Fibroblast of skin of left quadriceps (primary cell): ENCODE measurements at regions not wholly inside any gene's neighbourhood (a gene's known extent, or its start where the extent isn't known, plus 50 kb on each side); places are given as distances from the start of the nearest gene placed in this dataset.

Source experiments
- DNase-seq, 2 experiments: peaks; one replicate each; pipeline ENCODE4 v3.0.0-alpha.2; 2013; ENCODE audit warnings: low read depth in 2 of 2

DNA sequence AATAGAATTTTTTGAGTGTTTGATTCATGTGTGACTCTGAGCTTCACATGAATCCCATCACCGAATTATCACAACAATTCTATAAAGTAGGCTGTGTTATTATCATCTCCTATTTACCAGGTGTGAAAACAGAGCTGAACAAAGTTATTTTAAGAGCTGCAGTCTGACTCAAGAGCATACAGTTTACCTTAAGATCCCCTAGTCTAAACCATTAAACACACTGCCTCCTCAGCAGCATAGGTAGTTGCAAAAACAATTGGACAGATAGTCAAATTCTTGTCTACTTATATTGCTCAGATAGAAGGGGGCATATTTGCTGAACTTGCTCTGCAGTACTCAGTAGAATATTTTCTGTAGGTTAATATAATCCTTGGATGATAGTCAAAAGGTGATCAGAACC is 219.8 kb upstream of the ATP2B1 start:
- no peak for DNase-seq

DNA sequence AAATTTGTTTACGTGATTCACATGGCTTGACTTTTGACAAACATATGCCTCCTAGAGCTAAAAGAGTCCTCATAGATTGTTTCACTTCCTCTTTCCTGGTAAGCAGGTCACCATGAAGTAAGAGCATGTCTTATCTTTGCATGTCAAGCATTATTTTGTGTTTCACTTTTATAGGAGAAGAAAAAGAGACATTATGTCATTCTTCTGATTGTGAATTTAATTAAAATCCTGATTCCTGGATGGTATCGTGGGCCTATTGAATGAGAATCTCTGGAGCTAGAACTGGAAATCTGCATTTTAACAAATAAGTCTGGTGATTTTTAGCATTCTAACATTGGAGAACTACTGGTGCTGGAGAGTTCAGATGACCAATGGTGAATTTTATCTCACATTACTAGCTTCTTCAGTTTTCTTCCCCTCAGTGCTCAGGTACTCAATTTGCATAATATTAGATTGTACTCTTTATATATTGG is 218.6 kb upstream of the ATP2B1 start:
- DNase-seq, result no peak

DNA sequence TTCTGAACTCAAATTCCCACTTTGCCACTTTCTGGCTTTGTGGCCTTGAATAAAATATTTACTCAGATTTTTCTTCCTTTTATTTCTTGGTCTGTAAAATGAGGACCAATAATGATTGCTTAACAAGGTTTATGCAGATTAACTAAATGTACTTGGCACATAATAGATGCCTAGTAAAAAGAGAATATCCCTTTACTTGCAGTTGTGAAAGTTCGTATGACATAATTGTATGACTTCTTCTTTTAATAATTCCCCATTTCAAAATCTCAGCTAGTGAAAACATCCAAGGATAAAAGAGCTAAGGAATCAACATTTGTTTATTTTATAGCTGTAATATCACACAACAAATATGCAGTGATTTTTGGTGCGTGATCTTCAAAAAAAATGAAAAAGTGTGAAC is 215.6 kb upstream of the ATP2B1 start:
- DNase-seq, result no peak

DNA sequence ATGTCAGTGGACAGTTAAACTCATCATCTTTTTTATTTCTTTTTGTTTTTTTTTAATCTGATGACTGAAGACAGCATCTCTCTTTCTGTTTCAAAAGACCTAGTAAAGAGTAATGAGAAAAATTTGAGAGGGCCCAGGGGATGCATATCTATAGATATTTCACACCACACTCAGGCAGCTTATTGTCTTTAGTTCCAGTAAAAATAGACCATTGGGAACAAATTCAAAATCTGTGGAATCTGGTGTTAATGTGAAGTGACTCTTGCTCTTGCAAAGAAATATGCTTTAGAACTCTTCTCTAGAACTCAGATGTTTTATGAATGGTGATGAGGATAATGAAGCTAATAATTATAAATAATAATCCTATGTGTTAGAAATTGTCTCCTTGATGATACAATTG is 214.5 kb upstream of the ATP2B1 start:
- peak; percentile 11 to 16 for DNase-seq

DNA sequence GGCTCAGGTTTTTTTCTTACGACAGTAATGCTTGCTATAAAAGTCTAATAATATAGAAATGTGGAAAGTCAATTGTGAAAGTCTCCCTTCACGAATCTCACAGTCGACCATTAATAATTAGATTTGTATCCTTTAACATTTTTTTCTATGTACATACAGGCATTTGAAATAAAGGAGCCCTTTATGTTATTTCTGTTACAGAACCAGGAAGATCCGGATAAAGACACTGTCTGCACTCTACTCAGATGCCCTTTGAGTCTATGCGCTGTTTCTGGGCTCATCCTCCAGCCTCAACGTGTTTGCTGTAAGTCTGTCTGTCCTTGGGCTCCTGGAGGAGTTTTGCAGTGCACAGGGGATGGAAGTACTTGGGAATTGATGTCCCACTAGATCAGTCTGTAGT is 212.2 kb upstream of the ATP2B1 start:
- no peak for DNase-seq

DNA sequence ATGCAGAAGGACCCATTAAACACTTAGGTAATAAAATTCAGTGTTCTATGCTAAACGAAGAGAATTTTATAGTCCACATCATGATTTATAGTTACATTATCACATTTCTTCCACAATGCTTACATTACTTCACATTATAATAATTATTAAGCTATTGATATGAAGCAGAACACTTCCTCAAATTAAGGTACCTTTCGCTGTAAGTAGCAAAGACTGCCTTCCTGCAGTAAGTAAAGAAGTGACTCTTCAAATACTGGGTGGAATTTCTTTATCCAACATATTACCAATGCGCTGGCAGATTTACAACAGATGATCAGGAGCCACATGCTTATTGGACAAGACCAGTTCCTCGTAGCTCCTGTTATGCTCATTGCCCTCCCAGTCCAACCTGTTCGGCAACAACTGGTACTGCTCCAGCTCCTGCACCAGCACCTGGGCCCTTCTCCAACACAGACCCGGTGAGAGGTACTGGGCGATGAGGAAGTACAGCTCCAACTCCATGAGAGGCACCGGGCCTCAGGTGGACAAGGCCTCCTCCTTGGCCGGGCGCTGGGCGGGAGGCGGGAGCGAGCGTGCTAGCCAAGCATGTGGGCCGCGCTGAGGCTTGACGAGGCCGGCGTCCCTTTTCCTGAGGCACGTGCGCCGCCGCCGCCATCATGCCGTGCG is 210.7 kb upstream of the ATP2B1 start:
- DNase-seq, result no peak

DNA sequence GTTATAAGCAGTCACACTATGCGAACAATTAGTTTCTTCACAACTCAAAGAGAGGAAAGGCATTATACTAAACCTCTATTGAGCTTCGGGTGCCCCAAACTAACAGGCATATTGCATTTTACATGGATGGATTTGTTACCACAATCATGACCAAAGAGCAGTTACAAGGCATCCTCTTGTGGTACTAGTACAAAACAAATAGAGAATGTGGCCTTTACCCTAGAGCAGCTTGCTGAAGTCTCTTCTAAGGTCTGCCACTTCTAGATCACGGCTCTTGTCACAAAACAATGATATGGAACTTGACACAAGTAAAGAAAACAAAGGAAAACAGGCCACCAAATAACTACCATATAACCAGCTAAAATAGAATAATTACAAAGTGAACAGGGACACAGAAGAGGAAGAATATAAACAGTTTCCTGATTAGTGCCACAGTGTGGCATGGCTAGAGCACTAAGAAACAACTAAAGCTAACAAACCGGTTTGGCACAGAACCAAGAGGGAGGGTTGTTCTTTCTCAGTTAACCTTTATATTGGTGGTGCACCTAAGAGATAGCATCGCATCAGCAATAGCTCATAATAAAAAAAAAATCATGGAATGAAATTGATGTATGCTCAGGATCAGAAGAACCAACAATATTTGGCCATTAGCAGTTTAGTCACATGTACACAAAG is 209.7 kb upstream of the ATP2B1 start:
- DNase-seq, result no peak

DNA sequence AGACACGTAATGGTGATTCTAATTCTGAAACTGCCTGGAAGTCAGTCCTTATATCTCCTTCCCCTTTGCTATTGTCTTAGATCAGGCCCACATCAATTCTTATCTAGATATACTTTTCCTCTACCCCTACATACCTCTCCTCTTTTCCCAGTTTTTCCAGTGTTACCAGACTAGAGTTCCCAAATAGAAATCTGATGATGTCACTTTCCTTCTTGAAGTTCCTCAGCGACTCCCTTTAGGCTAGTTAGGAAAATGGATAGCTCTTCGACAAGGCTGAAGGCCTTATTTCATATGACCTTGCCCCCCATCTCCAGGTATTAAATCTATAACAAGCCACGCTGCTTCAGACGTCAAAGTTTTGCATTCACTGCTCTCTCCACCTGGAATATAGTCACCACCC is 201.1 kb upstream of the ATP2B1 start:
- no peak for DNase-seq

DNA sequence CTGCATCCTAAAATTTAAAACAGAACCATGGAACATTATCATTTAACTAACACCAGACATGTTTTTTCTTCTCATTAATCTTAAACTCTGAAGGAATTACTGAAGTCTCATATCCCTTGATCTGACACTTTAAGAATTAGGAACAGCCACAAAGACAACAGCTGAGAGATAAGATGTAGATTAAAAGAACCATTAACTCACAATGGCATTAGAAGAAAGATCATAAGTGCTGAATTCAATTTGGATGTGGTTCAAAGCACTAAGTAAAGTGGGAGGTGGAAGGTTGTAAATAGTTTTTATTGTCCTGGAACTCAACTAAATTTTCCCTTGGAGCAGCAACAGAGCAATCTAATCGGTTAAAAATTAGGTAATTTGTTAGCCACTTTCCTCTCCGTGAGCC is 199.0 kb upstream of the ATP2B1 start:
- no peak for DNase-seq

DNA sequence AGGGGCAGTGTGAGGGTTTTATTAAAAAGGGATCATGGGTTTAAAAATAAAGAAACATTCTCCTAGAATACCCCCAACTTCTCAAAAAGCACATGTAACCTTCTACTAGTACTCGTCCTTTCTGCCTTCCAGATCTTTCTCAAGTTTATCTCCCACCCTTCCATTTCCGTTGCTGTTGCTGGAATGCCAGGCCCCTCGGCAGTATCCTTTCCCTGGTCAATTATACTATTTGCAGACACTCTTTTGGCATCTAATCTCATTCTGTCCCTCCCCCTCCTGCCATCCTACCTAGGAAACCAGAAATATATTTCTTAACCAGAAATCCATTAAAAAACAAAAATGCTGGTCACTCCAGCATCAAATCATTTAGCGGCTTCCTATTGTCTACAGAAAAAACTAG is 198.2 kb upstream of the ATP2B1 start:
- no peak for DNase-seq

DNA sequence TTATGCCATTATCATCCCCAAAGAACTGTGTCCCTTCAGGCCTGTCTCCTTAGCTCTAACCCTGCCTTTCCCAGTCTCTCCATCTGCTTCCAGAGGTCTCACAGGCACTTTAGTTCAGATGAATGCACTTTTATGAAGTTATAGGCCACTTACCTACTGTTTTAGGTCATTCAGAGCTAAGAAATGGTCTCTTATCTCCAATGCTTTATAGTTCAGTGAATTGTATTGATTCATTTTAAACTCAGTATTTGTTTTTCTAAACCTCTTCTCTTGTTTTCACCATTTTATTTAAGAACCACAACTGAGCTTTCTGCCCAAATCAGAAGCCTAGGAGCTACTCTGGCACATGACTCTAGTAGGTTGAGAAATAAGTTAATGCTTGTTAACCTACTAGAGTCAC is 197.5 kb upstream of the ATP2B1 start:
- DNase-seq, result no peak

DNA sequence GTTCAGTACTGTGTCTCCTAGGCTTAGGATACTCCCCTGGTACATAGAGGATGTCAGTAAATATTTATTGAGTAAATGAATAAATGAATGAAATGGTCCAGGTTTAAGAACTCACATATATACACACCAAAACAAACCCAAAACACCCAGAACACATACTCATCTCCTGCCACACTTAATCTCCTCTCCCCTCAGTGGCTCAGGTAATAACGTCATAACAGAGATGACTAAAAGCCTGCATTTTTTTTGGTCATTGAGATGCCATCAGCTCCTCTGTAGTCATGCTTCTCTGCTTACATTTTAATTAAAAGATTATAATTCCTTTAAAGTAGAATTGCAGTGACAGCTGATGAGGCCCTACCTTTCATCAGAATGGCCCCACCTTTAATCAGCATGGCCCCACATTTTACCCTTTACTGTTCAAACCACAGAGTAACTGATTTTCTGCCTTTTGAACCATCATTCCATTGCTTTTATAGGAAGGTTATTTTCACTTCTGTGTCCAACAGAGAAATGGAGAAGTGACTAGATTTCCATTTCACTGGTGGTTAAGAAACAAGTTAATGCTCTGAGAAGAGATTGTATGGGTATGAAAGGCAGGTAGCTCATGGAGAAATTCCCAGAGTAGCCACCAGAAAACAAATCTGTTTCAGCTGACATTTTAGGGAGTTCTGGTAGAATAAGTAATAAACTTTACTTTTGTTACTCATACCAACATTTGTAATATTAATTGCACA is 193.4 kb upstream of the ATP2B1 start:
- no peak for DNase-seq

DNA sequence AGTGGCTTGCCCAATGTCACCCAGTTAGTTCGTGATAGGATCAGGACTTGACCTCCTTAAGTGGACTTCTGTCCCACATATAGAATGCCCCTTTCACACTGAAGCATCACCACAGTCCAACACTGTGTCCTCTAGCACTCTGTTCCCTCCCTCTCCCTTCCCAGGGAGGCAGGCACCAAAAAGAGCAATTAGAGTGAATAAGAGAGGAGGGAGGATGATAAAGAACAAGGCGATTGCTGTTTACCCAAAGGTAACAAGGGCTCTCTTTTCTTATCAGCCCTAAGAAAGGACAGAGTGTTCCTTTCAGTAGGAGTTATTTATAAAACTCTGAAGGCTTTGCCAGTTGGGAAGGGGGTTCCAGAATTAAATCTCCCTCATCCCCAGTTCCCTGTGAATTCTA is 192.7 kb upstream of the ATP2B1 start:
- DNase-seq, result no peak

DNA sequence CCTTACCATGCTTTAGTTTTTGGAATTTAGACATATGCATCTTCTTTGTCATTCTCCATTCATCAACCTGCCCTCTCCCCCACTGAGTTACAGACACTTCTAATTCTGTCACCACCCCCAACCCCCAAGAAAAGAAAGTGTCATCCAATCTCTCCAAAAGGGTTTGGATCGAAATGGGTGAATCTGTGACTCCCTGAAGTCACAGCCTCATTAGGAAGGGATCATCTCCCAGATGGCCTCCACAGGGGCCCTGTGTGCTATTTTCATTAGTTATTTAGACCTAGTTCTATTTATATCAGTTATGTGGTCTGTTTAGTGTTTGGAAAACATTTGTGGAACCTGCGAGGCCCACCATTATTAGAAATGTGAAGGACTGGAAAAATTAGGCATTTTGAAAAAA is 191.0 kb upstream of the ATP2B1 start:
- DNase-seq, result no peak

DNA sequence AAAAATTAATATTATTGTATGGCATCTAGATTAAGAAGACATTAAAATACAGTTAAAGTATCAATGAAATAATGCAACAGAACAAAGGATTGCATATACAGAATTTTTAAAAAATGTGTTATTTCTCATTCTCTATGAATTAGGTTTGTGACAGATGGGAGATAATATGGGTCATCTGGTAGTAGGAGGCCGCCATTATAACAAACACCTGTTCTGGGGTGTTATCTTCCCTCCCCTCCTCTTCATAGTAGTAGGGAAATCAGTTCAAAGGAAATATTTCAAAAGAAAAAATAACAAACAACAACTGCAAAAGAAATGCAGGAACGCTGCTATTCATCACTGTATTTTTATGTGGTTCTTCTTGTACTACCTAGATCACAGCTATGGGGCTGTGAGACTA is 187.0 kb upstream of the ATP2B1 start:
- no peak for DNase-seq

DNA sequence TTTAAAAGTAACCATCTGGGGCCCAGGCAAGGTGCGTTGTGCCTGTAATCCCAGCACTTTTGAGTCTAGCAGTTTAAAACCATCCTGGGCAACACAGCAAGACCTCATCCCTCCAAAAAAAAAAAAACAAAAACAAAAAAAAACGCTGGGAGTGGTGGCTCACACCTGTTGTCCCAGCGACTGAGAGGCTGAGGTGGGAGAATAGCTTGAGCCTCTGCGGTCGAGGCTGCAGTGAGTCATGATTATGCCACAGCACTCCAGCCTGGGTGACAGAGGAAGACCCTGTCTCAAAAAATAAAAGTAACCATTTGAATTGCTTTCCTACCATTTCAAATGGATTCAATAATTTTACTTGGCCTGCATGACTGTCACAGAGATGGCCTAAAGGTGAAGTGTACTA is 186.5 kb upstream of the ATP2B1 start:
- DNase-seq, result no peak

DNA sequence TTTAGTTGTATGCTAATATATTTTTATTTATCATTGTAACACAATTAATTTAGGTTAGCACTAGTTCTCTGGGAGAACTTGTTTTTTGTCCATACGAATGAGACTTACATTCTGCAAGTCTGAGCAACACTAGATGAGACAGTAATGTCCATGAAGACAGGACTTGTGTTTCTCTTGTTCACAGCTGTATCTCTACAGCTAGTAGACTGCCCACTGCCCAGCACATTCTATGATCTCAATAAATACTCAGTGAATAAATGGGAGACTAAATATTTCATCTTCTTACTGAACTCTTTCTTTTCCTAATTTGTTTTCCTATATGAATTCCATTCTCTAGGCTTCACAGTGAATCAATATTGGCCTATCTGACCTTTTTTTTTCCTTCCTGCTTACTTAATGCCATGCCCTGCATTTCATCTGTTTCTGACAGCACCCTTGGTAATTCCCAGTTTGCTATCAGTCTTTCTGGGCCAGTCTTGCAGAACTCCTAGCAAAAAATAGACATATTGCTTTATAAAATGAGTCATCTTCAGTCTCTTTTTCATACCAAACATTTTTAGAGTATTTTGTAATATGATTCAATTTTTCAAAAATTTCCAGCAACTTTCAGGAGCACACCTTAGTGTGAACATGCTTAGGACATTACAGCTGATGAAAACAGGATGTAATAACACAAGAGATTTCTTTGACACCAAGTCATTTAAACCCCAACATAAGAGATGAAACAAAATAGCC is 185.5 kb upstream of the ATP2B1 start:
- DNase-seq, result peak; percentile 36 to 39

DNA sequence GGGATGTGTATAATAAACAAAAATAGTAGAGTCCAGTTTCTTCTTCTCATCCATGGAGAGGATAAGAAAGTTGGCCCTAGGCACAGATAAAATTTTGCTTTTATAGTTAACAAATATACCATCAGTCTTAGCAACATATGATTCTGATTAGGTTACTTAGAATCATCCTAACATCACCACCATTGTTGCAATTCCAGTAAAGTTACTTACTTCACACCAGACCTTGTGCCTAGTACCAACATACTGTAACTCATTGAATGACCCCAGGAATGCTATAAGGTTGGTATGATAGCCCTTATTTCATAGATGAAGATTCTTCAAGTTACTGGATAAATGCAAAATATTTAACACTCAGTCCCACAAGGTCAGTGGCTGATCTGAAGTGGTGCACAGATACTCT is 183.8 kb upstream of the ATP2B1 start:
- DNase-seq, result peak in 1 of 2 experiments; percentile 12

DNA sequence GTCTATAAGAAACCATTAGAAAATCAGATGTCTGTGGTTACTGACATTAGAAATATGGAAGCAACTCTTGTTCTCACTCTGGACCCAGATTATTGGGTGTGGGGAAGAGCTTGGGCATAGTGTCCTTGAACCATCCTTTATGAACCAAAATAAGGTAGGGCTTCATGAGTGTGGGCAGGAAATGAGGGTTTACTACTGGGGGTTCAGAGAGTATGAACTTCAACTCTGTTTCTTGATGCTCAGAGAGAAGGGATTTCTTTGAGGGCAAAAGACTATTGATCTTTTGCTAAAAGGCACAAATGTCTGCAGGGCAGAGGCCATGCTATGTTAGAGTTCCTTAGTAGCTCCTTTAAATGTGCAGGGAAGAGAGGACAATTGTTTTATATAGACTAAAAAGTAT is 183.3 kb upstream of the ATP2B1 start:
- DNase-seq, result no peak

DNA sequence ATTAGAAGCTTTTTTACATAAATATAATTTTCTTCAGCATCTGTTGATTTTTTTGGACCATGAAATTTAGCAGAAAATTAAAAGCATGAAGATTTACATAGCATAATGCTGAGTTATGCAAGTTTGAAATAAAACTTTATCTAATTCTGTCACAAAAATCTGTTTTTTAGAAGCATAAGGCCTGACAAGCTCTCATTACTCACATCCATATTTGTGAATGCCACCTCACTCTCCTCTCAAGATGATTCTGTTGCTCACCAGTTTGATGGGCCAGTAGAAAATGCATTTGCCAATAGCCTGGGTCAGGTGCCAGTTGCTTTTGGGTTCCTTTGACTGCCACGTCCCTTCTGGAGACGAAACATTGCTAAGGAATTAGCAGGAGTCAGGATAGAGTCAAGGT is 181.5 kb upstream of the ATP2B1 start:
- no peak for DNase-seq

DNA sequence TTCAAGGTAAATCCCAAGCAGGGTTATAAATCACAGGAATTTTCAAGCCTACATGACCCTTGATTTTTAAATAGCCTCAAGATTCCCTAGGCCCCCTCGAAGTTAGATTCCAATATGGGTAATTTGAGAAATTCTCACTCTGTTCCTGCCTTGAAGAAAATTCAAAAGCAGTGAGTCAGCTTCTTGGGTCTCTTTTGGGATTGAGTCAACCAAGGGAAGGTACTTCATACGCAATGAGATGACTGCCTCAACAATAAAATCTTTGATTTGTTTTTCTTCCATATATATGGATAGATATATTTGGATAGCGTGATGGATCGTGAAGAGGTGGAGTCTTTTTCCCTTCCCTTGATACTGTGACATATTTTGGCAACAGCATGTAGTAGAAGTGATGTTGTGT is 180.4 kb upstream of the ATP2B1 start:
- DNase-seq, result peak in 1 of 2 experiments; percentile 29

DNA sequence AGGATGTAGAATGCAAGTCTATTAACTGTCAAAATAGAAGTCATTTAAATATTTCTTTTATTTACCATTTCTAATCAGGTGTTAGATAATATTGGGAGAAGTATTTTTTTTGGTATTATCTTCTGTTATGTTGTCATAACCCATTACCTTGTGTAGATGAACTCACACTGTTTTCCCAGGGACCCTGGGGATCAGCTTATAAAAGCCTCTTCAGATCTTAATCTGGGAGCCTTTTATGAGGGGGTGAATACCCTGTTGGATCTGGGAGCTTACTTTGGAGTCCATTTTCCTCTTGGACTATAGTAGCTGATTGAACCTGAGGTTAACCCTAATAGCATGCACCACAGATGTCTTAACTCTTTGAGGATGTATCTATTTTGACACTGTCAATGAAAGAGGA is 176.3 kb upstream of the ATP2B1 start:
- DNase-seq, result no peak
